HepG2 (cell line): ENCODE measurements at regions not wholly inside any gene's neighbourhood (a gene's known extent, or its start where the extent isn't known, plus 50 kb on each side); places are given as distances from the start of the nearest gene placed in this dataset.

Source experiments
- ATAC-seq: fragments of 200-7000 bp; cut with Tn5 transposase; 3 replicates; pipeline ENCODE4 v1.9.1; 2020; ENCODE audit warnings: mild to moderate bottlenecking, moderate library complexity
- BruUV-seq: library from RNA; stranded (reverse); fragments of 400-500 nt; replicated peaks from 2 replicates; lab custom pipeline; 2021; lab: Mats Ljungman, UMichigan
- CTCF ChIA-PET: fragments of 300-600 bp; formaldehyde crosslinking; extraction: SDS; loops from one replicate; lab custom pipeline; 2021; ENCODE audit warnings: low total read pairs, inconsistent platforms, low intra/inter-chr PET ratio; lab: Yijun Ruan, JAX
- POLR2A ChIA-PET: fragments of 350-600 bp; sonication (Branson Sonifier 250); formaldehyde crosslinking; loops from one replicate; lab custom pipeline; 2020; ENCODE audit warnings: antibody characterized with exemption, inconsistent platforms; lab: Yijun Ruan, JAX
- DNase-seq: peaks from one replicate; pipeline ENCODE4 v3.0.0-alpha.2; 2015; ENCODE audit warnings: low spot score
- FAIRE-seq: peaks from 3 replicates; lab custom pipeline; 2011; peaks lifted over from hg19 to GRCh38; lab: Jason Lieb, UNC
- H2AFZ ChIP-seq: one replicate; pipeline ENCODE4 v1.6.1; 2011; ENCODE audit warnings: low read length, inconsistent platforms
- H3K27ac ChIP-seq: fragments of 300-600 bp; 3 replicates; pipeline ENCODE4 v1.8.0; 2011; ENCODE audit warnings: mixed run types, mild to moderate bottlenecking, mixed read lengths, low read length, inconsistent platforms; ENCODE audit not compliant: insufficient read depth; ENCODE audit errors: extremely low read length
- H3K27me3 ChIP-seq, 2 experiments: fragments of 200-600 bp in 1 of 2; 2 replicates in 1 of 2; 3 replicates in 1 of 2; pipeline versions ENCODE4 v1.6.0 to v1.8.0; 2011; ENCODE audit warnings: low read length in 2 of 2, mild to moderate bottlenecking in 2 of 2, moderate library complexity in 2 of 2, inconsistent platforms in 1 of 2; ENCODE audit not compliant: insufficient read depth in 2 of 2, control insufficient read depth in 1 of 2
- H3K36me3 ChIP-seq, 2 experiments: fragments of 200-600 bp in 1 of 2; replicated peaks in 1 of 2; 2 replicates in 1 of 2; 3 replicates in 1 of 2; pipeline versions ENCODE4 v1.5.1 to v1.8.0; 2011; ENCODE audit warnings: low read length in 2 of 2, inconsistent platforms in 1 of 2; ENCODE audit not compliant: insufficient read depth in 2 of 2, control insufficient read depth in 1 of 2
- H3K4me1 ChIP-seq: 2 replicates; pipeline ENCODE4 v1.5.1; 2012; ENCODE audit warnings: low read length, inconsistent platforms; ENCODE audit not compliant: insufficient read depth
- H3K4me2 ChIP-seq: 2 replicates; pipeline ENCODE4 v1.6.0; 2011; ENCODE audit warnings: low read depth, low read length, inconsistent platforms
- H3K4me3 ChIP-seq, 3 experiments: fragments of 200-600 bp in 1 of 3; sonication (generic), shearing (Covaris generic) in 1 of 3; replicated peaks in 1 of 3; 2 replicates each; pipeline ENCODE4 v1.5.1; 2011 to 2016; ENCODE audit warnings: low read length in 3 of 3, inconsistent platforms in 2 of 3, low read depth in 2 of 3, mild to moderate bottlenecking in 2 of 3, control low read depth in 1 of 3, mixed read lengths in 1 of 3; ENCODE audit not compliant: insufficient read depth in 1 of 3
- H3K79me2 ChIP-seq: one replicate; pipeline ENCODE4 v1.6.1; 2011; ENCODE audit warnings: low read length, inconsistent platforms; ENCODE audit not compliant: insufficient read depth
- H3K9ac ChIP-seq: 2 replicates; pipeline ENCODE4 v1.6.0; 2011; ENCODE audit warnings: mild to moderate bottlenecking, low read depth, low read length, inconsistent platforms; ENCODE audit not compliant: insufficient read depth
- H3K9me3 ChIP-seq: 2 replicates; pipeline ENCODE4 v1.5.1; 2012; ENCODE audit warnings: mild to moderate bottlenecking, low read length
- H4K20me1 ChIP-seq: 2 replicates; pipeline ENCODE4 v1.6.0; 2011; ENCODE audit warnings: inconsistent platforms, mild to moderate bottlenecking, low read length, moderate library complexity; ENCODE audit not compliant: insufficient read depth
- ARNT2 ChIP-seq: sonication (generic); formaldehyde crosslinking; IDR thresholded peaks from 2 replicates; pipeline ENCODE4 v1.8.0; 2022; ENCODE audit warnings: mild to moderate bottlenecking, low read depth, missing genetic modification reagents, moderate library complexity
- ATF2 ChIP-seq: sonication (generic); formaldehyde crosslinking; IDR thresholded peaks from 2 replicates; pipeline ENCODE4 v1.4.0; 2020; ENCODE audit warnings: missing genetic modification reagents
- HNF4A ChIP-seq: sonication (generic); formaldehyde crosslinking; IDR thresholded peaks from 2 replicates; pipeline ENCODE4 v1.4.0; 2020; ENCODE audit warnings: missing genetic modification reagents
- NR1H2 ChIP-seq: sonication (generic); formaldehyde crosslinking; IDR thresholded peaks from 2 replicates; pipeline ENCODE4 v1.8.1; 2022; ENCODE audit warnings: low read depth, missing genetic modification reagents, borderline replicate concordance
- PLRG1 ChIP-seq: fragments of 450-650 bp; conservative IDR thresholded peaks from 2 replicates; pipeline ENCODE4 v1.6.1; 2016
- RFX3 ChIP-seq: IDR thresholded peaks from 2 replicates; pipeline ENCODE4 v1.6.1; 2016; ENCODE audit warnings: missing biosample characterization, missing genetic modification reagents
- SAP130 ChIP-seq: IDR thresholded peaks from 2 replicates; pipeline ENCODE4 v1.6.1; 2016; ENCODE audit warnings: low read depth
- TOPORS ChIP-seq: sonication (generic); formaldehyde crosslinking; IDR thresholded peaks from 2 replicates; pipeline ENCODE4 v1.8.0; 2023; ENCODE audit warnings: mild to moderate bottlenecking, missing genetic modification reagents
- ZFP62 ChIP-seq: sonication (generic); formaldehyde crosslinking; IDR thresholded peaks from 2 replicates; pipeline ENCODE4 v1.4.0; 2020; ENCODE audit warnings: missing genetic modification reagents
- ZHX2 ChIP-seq, 2 experiments: sonication (generic) in 1 of 2; formaldehyde crosslinking in 1 of 2; IDR thresholded peaks; 2 replicates each; pipeline versions ENCODE4 v1.6.1 to v1.9.0; 2014 to 2022; ENCODE audit warnings: antibody characterized with exemption in 1 of 2, borderline replicate concordance in 1 of 2, inconsistent platforms in 1 of 2, low read depth in 1 of 2, missing genetic modification reagents in 1 of 2
- ZNF841 ChIP-seq: sonication (generic); formaldehyde crosslinking; IDR thresholded peaks from 2 replicates; pipeline ENCODE4 v1.8.1; 2023; ENCODE audit warnings: missing genetic modification reagents, borderline replicate concordance
- WGBS: methylation state at CpG from one replicate; pipeline ENCODE4 v1.1.6; 2017; ENCODE audit warnings: low lambda C conversion rate; 5-methylcytosine and 5-hydroxymethylcytosine counted together
- in situ Hi-C: cut with HindIII; loops from 2 replicates; pipeline ENCODE4 v1.10.0; 2017; ENCODE audit warnings: low pct_unique_long_range_greater_than_20kb; ENCODE audit not compliant: extremely low pct_ligation_motif_present
- intact Hi-C: fragments of 100-400 bp; cut with micrococcal nuclease; formaldehyde crosslinking; loops from one replicate; pipeline ENCODE4 v1.10.0; 2022; ENCODE audit not compliant: unreplicated experiment

- Histone ChIP-seq H3K79me2 (no peaks in the 10 kb centered on the region), H4K20me1 (no peaks in the 10 kb centered on the region), H3K9ac (no peak overlapping the region), H3K9me3 (no peaks in the 10 kb centered on the region), H2AFZ (no peak overlapping the region), H3K4me1 (no peaks in the 10 kb centered on the region)
- TF ChIP-seq RFX3 (CRISPR knock-in tag): no peak
- no peak for TF ChIP-seq ZFP62
- TF ChIP-seq TOPORS (CRISPR knock-in tag): no peak
- TF ChIP-seq NR1H2 (CRISPR knock-in tag): no peak
- TF ChIP-seq ARNT2 (CRISPR knock-in tag): no peak
- no peak for TF ChIP-seq HNF4A (CRISPR knock-in tag)
- TF ChIP-seq, all 625 proteins: peak for 0
- no peak overlapping the region for H3K4me3 ChIP-seq
- H3K4me2 ChIP-seq: no peak overlapping the region
- no peak for DNase-seq
- POLR2A ChIA-PET: no interaction called here
- no peaks in the 10 kb centered on the region for H3K36me3 ChIP-seq
- CTCF ChIA-PET: no interaction called here
- FAIRE-seq: no peak
- H3K27ac ChIP-seq: no peak overlapping the region
- BruUV-seq: no TSS peak
- WGBS: 20% methylated on average over 6 of the region's 6 CpGs
- H3K27me3 ChIP-seq: no peaks in the 10 kb centered on the region
- intact Hi-C loops: no loop called here
- in situ Hi-C loops: no loop called here
- no peak for ATAC-seq
Measured at GRCh38 chr4:124869961-124870495, 157.5 kb upstream of the ANKRD50 start.

GRCh38 chr4:124868495-124868894 is 156.0 kb upstream of the ANKRD50 start:
- in situ Hi-C loops: no loop called here
- Histone ChIP-seq H3K4me1 (no peaks in the 10 kb centered on the region), H3K36me3 (no peaks in the 10 kb centered on the region), H3K9me3 (no peaks in the 10 kb centered on the region), H3K27ac (no peak overlapping the region), H4K20me1 (no peaks in the 10 kb centered on the region), H3K79me2 (no peaks in the 10 kb centered on the region), H3K4me3 (no peak overlapping the region), H3K9ac (no peak overlapping the region), H3K4me2 (no peak overlapping the region), H3K27me3 (no peaks in the 10 kb centered on the region), H2AFZ (no peak overlapping the region)
- 61% methylated on average over 2 of the region's 2 CpGs for WGBS
- ATAC-seq: no peak
- no peak for FAIRE-seq
- intact Hi-C loops: no loop called here
- ChIA-PET POLR2A (no interaction called here), CTCF (no interaction called here)
- no peak for DNase-seq
- BruUV-seq: no TSS peak
- TF ChIP-seq ZHX2 (IDR thresholded peaks at IDR 0.05; ENCODE audit: low read depth): no peak
- no peak for TF ChIP-seq ZHX2 (CRISPR knock-in tag; IDR thresholded peaks at IDR 0.05; ENCODE audit: borderline replicate concordance)
- no peak for TF ChIP-seq SAP130 (CRISPR knock-in tag)
- TF ChIP-seq ATF2 (CRISPR knock-in tag): no peak
- no peak for TF ChIP-seq ZNF841 (CRISPR knock-in tag)
- TF ChIP-seq PLRG1: no peak
